Lung microvascular endothelial cell (primary cell): ENCODE measurements at regions not wholly inside any gene's neighbourhood (a gene's known extent, or its start where the extent isn't known, plus 50 kb on each side); places are given as distances from the start of the nearest gene placed in this dataset.

Source experiments
- DNase-seq, 2 donors: peaks; one replicate each; pipeline versions ENCODE4 v3.0.0 to v3.0.0-alpha.2; 2010; ENCODE audit warnings: low read depth in 2 of 2

DNA sequence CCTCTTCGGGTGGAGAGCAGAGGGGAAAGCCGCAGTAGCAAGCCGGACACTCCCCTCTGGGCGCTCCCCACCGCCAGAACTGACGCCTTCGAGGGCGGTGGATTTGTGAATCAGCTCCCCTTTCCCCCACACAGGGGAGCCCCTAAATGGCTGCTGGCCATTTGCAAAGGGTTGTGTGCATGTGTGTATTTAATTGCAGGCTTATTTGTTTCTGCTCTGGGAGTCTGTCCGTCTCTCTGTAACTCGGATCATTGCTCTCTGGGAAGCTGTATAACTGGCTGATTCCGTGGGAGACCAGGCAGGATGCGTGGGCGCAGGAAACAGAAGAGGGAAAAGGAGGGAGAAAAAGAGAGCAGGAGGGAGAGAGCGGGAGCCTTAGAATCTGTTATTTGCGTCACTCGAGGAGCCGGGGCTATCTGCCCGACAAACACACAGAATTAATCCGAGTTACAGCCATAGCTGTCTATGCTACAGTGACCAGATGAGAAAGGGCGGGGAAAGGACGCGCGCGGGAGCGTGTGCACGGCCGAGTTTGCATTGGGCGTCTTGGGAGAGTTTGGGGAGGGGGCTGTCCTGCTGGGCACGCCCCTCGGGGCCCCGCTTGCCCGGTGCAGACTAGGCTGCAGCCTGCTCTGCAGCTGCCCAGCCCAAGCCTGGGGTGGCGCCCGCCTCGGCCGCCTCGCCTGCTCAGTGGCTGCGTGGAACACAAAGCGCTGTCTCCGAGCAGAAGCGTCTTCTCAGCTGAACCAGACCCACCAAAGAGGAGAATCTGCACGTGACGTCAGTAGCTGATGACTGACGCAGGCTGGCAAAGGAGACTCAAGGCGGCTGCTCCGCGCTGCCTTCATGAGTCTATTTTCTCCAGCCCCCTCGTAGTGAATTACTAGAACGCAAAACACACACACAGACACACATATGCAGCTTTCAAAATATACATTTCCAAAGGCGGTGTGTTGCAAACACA, 105.3 kb upstream of the HSD17B12 start:
- peak in 1 of 2 donors; percentile 20 for DNase-seq

DNA sequence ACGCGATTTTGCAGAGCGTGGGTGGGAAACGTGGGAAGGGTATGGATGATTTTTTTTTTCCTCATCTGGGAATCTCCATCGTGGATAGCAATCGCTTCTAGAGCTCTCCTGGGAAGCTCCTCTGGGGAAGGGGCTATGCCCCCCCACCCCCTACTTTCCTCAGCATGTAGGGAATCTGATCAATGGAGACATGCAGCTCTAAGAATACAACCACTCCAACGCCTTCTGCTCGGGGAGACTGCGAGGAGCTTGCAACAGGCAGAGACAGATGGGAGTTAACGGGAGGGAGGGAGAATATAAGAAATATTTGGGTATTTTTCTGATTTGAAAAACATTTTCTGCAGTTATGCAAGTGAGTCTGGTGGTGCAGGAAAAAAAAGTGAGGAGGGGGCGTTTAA, 104.6 kb upstream of the HSD17B12 start:
- DNase-seq = no peak

DNA sequence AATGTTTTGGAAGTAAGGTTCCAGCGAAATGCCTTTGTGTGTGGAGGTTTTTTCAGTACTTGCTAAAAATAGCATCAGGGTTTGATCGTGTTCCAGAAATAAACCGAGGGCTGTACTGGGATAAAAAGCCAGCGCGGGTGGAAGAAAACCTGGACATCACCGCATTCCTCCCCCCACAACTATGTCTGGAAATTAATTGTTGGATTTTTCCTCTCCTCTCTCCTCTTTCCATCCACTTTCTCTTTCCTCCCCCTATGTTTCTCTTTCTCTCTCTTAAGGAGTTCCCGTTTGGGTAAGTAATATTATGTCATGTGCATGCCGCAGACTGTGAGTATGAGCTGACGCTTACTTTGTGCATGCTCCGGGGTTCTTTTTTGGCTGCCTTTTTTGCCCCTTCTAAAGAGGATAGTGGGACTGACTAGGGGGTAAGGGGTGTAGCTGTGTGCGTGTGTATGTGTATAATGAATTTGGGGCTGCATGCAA, 104.2 kb upstream of the HSD17B12 start:
- DNase-seq = no peak

DNA sequence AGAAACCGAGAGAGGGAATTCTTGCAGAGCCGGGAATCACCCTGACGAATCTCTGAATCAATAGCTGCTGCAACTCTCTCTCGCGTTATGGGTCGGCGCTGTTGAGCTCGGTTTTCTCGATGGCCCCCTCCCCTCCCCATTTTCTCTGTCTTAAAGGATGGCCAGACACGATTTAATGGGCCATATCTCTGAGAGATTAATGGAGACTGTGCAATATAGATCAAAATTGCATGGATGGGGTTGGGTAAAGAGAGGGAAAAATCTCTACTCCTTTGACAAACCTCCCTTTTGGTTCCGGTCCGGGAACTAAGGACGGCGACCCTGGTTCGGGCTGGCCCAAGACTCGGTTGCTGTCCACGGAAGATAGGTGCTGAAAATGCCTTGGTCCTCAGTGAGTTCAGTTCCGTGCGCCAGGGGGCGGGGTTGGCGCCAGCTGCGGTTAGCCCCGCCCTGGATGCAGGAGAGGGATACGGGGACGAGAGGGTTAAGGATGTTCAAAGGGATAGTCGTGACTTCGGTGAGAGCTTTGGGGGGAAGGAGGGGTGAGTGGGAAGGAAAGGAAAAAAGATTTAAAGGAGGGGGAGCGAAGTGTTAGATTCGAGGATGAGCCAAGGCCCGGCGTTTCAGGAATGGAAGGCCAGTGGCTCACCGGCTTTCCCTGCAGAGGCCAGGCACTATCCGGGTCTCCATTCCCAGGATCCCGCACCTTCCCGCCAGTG, 103.6 kb upstream of the HSD17B12 start:
- peak; percentile 63 to 65 for DNase-seq

- DNase-seq = no peak
Measured at GRCh38 chr11:43577566-43578264, 102.8 kb upstream of the HSD17B12 start.

DNA sequence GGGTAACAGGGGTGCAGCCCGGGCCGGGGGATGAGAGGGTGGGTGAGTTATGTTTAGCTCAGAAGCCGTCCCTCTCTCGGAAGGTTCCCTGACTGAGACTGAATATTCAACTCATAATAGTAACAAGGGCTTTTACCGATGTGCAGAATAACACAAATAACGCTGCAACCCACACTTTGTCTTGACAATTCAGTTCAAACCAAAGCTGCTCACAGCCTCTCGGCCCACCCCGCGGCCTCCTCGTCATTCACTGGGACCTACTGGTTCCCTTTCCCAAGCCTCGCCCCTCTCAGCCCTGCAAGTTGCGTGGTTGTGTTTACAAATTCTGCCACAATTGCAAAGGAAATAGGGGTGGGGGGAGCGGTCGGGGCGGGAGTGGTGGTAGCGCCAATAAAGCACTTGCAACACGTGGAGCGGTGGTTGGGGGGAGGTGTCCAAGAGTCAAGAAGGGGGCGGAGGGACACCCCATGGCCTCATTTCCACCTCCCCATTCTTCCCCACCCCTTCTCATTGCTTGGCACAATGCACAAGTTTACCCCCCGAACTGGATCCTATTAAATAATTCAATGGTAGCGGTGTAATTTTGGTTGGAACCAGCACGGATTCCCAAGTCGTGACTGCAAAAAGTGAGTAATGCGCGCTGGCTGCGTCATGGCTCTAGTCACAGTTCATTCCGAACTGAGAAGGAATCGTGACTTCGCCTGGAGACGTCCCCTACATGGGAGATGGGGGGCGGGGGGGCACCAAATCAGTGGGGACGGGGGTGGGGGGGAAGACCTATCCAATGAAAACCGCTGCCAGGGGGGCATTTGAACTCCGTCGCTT, 102.0 kb upstream of the HSD17B12 start:
- peak in 1 of 2 donors; percentile 42 for DNase-seq

DNA sequence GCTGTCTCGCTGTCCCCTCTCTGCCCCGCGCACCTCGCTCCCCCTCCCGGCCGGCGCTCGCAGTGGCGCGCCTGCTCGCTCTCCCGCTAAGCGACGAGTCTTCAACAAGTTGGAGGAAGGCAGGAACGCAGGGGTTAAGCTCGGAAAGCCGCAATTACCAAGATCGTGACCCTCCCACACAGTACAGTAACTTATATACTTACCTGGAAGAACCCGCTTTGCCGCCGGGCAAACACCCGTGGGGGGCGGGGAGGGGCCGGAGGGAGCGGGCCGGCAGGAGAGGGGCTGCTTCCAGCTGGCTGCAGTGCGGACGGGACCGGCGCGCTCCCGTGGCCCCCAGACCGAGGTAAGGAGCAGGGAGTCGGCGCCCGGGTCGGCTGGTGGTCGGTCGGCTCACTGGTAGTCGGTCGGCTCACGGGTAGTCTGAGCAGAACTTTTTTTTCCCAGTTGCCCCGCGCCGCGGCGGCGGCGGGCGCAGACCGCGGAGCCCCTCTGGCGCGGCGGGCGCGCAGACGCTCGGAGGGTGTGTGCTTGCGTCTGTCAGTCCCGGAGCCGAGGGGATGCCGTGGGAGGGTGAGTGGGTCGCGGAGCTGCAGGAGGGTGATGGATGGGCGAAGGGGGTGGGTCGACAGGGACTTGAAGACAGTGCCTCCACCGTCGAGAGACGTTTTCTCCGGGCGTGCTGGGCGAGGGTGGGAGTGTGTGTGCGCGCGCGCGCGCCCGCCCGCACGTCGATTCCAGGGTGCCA, 101.2 kb upstream of the HSD17B12 start:
- peak; percentile 57 to 70 for DNase-seq

GRCh38 chr11:43579919-43580276, 100.6 kb upstream of the HSD17B12 start:
- no peak for DNase-seq

- DNase-seq = peak; percentile 32 to 33
Measured at GRCh38 chr11:43580735-43581369, 99.7 kb upstream of the HSD17B12 start.

- peak in 1 of 2 donors; percentile 5 for DNase-seq
Measured at GRCh38 chr11:43581370-43582023, 99.0 kb upstream of the HSD17B12 start.

DNA sequence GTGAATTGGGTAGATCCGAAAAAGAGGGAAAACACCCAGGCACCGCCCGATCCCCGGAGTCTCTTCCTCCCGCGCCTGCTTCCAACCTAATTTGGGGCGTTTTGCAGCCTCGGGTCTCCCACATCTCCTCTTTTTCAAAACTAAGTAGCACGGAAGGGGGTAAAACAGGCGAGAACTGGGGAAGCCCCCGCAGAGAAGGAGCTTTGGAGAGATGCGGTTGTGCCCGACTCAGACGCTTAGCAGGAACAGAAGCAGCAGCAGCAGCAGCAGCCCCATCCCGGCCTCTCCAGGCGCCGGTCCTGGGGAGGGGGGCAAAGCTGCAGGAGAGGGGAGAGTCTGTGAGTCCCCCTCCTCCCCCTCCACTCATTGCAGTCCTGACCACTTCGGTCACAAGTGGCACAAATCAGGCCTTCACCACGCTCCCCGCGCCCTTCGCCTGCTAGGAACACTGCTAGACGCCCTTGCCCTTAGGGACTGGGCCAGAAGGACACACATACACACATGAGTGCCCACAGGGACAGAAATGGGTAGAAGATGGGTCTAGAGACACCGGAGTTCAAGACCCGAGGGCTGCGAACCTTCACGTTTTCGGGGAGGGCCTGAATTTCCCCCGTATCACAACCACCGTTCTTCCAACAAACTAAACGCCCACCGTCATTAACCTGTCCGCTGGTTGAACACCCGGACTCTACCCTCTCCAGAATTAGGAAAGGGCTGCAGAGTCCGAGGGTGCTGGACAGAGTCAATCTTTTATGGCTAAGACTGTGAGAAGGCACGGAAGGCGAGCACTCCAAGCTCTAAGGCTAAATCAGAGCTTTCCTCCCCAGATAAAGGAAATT, 98.3 kb upstream of the HSD17B12 start:
- no peak for DNase-seq

DNA sequence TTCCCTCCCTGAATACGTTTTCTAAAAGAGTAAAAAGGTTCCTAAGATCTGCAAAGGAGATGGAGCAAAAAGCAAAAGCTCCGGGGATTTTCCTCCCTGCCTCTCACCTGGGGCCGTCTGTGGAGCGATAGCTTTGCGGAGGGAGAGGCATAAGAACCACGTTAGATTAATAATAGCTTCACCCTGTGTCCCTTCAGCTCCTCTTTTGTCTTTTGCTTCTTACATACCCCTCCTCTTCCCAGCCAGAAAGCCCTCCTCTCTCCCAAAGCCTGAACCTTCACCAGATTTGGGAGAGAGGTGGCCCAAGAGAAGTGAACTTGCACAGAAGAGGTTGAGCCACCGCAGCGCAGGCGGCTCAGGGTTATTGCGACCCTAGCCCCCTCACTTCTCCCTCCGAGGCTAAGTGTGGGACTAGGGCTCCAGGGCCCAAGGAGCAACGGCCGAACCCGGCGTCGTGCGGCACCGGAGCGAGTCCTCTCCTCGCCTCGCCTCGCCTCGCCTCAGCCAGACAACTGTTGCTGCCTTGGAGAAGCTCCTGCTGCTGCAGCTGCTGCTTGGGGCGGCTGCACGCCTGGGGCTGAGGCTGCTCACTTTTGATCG, 97.6 kb upstream of the HSD17B12 start:
- DNase-seq = no peak

- no peak for DNase-seq
Measured at GRCh38 chr11:43583548-43583947, 97.0 kb upstream of the HSD17B12 start.

DNA sequence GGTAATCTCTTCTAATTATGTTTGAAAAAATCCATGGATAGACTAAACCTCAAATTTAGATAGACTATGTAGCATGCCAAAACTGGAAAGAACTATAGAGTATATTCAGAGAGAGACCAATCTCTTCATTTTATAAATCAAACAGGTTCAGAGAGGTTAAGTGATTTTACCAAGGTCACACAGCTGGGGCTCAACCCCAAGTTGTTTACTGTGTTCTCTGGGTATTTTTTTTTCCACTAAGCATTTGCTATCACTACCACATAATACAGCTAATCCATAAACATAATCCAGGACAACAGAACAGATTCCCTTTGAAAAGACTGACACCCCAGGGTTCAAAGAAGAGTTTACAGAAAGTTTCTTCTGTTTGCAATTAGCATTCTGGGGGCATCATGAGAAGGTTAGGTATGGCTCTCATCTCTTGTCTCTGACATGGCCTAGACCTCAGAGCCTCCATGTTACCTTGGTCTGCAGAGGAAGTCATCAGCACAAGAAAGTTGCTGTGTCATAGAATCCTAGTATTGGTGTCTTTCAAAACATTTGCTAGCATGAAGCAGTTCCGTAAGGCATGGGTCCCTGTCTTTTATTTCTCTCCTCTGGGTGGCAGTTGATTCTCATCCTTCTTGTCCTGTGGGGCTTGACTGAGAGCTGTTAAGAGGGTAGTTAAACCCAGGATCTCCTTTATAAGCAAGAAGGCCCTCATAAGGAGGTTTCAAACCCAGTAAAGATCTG, 94.5 kb upstream of the HSD17B12 start:
- DNase-seq = no peak

GRCh38 chr11:43589601-43590250, 90.8 kb upstream of the HSD17B12 start:
- DNase-seq = no peak

- DNase-seq = no peak
Measured at GRCh38 chr11:43601511-43601910, 79.0 kb upstream of the HSD17B12 start.

GRCh38 chr11:43602670-43603069, 77.9 kb upstream of the HSD17B12 start:
- no peak for DNase-seq
